Fibroblast of lung (primary cell): ENCODE measurements at regions not wholly inside any gene's neighbourhood (a gene's known extent, or its start where the extent isn't known, plus 50 kb on each side); places are given as distances from the start of the nearest gene placed in this dataset.

Experiments
- DNase-seq, 2 donors: peaks; one replicate each; pipeline versions ENCODE4 v3.0.0 to v3.0.0-alpha.2; 2010; ENCODE audit warnings: low read depth in 2 of 2
- H2AFZ ChIP-seq: 2 replicates; pipeline ENCODE4 v1.5.1; 2012; ENCODE audit warnings: low read length, control low read depth, inconsistent platforms
- H3K27ac ChIP-seq: 2 replicates; pipeline ENCODE4 v1.5.1; 2011; ENCODE audit warnings: low read length, control low read depth; ENCODE audit not compliant: insufficient read depth
- H3K27me3 ChIP-seq: 2 replicates; pipeline ENCODE4 v1.5.1; 2011; ENCODE audit warnings: mild to moderate bottlenecking, low read length; ENCODE audit not compliant: control insufficient read depth, insufficient read depth
- H3K36me3 ChIP-seq: 2 replicates; pipeline ENCODE4 v1.5.1; 2011; ENCODE audit warnings: low read length; ENCODE audit not compliant: control insufficient read depth, insufficient read depth
- H3K4me1 ChIP-seq: 2 replicates; pipeline ENCODE4 v1.5.1; 2011; ENCODE audit warnings: low read length; ENCODE audit not compliant: control insufficient read depth, insufficient read depth; ENCODE audit errors: extremely low read depth
- H3K4me2 ChIP-seq: 2 replicates; pipeline ENCODE4 v1.5.1; 2011; ENCODE audit warnings: low read length, control low read depth; ENCODE audit not compliant: insufficient read depth; ENCODE audit errors: extremely low read depth
- H3K4me3 ChIP-seq, 4 experiments: fragments of 200-600 bp in 1 of 4; sonication (generic) in 1 of 4; replicated peaks in 1 of 4; 2 replicates each; pipeline ENCODE4 v1.5.1; 2011 to 2016; ENCODE audit warnings: low read length in 4 of 4, low read depth in 3 of 4, mild to moderate bottlenecking in 3 of 4, control low read depth in 2 of 4, inconsistent platforms in 1 of 4, mixed read lengths in 1 of 4; ENCODE audit not compliant: insufficient read depth in 1 of 4; ENCODE audit errors: control extremely low read depth in 1 of 4
- H3K79me2 ChIP-seq: 2 replicates; pipeline ENCODE4 v1.5.1; 2012; ENCODE audit warnings: mild to moderate bottlenecking, low read length, inconsistent platforms; ENCODE audit not compliant: control insufficient read depth, insufficient read depth
- H3K9ac ChIP-seq: 2 replicates; pipeline ENCODE4 v1.5.1; 2011; ENCODE audit warnings: mild to moderate bottlenecking, low read length, control low read depth; ENCODE audit not compliant: insufficient read depth
- H3K9me3 ChIP-seq: 2 replicates; pipeline ENCODE4 v1.5.1; 2012; ENCODE audit warnings: low read depth, low read length; ENCODE audit not compliant: control insufficient read depth, insufficient read depth
- H4K20me1 ChIP-seq: 2 replicates; pipeline ENCODE4 v1.5.1; 2011; ENCODE audit warnings: low read length; ENCODE audit not compliant: control insufficient read depth, insufficient read depth; ENCODE audit errors: extremely low read depth
- CTCF ChIP-seq, 2 donors: IDR thresholded peaks in 1 of 2; conservative IDR thresholded peaks in 1 of 2; 1 replicate in 1 of 2; 2 replicates in 1 of 2; pipeline ENCODE4 v1.5.1; 2011 to 2012; ENCODE audit warnings: low read length in 2 of 2, control low read depth in 1 of 2, inconsistent platforms in 1 of 2, low read depth in 1 of 2, mild to moderate bottlenecking in 1 of 2
- EZH2 ChIP-seq: IDR thresholded peaks from 2 replicates; pipeline ENCODE4 v1.5.1; 2012; ENCODE audit warnings: low read length, control low read depth, mild to moderate bottlenecking; ENCODE audit errors: missing control alignments

GRCh38 chr3:64837986-64838735 lies 150.4 kb upstream of the ADAMTS9 start:
- Histone ChIP-seq H3K27me3 (no peaks in the 10 kb centered on the region), H3K36me3 (no peaks in the 10 kb centered on the region), H3K9ac (no peak overlapping the region), H3K79me2 (no peaks in the 10 kb centered on the region), H3K4me2 (no peak overlapping the region), H3K4me1 (no peaks in the 10 kb centered on the region), H3K27ac (no peak overlapping the region), H3K9me3 (no peaks in the 10 kb centered on the region), H4K20me1 (no peaks in the 10 kb centered on the region), H2AFZ (no peak overlapping the region), H3K4me3 (no peak overlapping the region)
- TF ChIP-seq CTCF (conservative IDR thresholded peaks at IDR 0.05 in 1 of 2, IDR thresholded peaks at IDR 0.05 in 1 of 2; ENCODE audit: low read depth in 1 of 2, low read length in 2 of 2) (no peak), EZH2 (no peak)
- no peak for DNase-seq

GRCh38 chr3:64837126-64837738 lies 149.4 kb upstream of the ADAMTS9 start:
- no peak for DNase-seq

GRCh38 chr3:64836097-64836496 lies 148.3 kb upstream of the ADAMTS9 start:
- Histone ChIP-seq H3K27ac (no peak overlapping the region), H2AFZ (no peak overlapping the region)

More at GRCh38 chr3:64837126-64837738, 149.4 kb upstream of the ADAMTS9 start:
- Histone ChIP-seq H2AFZ (no peak overlapping the region), H3K27ac (no peak overlapping the region), H3K4me1 (no peaks in the 10 kb centered on the region), H3K9me3 (no peaks in the 10 kb centered on the region), H3K79me2 (no peaks in the 10 kb centered on the region), H3K4me2 (no peak overlapping the region), H3K27me3 (no peaks in the 10 kb centered on the region), H3K4me3 (no peak overlapping the region), H3K9ac (no peak overlapping the region), H4K20me1 (no peaks in the 10 kb centered on the region), H3K36me3 (no peaks in the 10 kb centered on the region)
- TF ChIP-seq EZH2 (no peak), CTCF (conservative IDR thresholded peaks at IDR 0.05 in 1 of 2, IDR thresholded peaks at IDR 0.05 in 1 of 2; ENCODE audit: low read depth in 1 of 2, low read length in 2 of 2) (no peak)

More at GRCh38 chr3:64836097-64836496, 148.3 kb upstream of the ADAMTS9 start:
- no peak overlapping the region for H3K4me2 ChIP-seq
- H3K27me3 ChIP-seq = no peaks in the 10 kb centered on the region
- TF ChIP-seq CTCF (conservative IDR thresholded peaks at IDR 0.05 in 1 of 2, IDR thresholded peaks at IDR 0.05 in 1 of 2; ENCODE audit: low read depth in 1 of 2, low read length in 2 of 2) (no peak), EZH2 (no peak)
- H3K9me3 ChIP-seq = no peaks in the 10 kb centered on the region
- no peak overlapping the region for H3K4me3 ChIP-seq
- no peak overlapping the region for H3K9ac ChIP-seq
- H4K20me1 ChIP-seq = no peaks in the 10 kb centered on the region
- H3K36me3 ChIP-seq = no peaks in the 10 kb centered on the region
- DNase-seq = no peak
- H3K4me1 ChIP-seq = no peaks in the 10 kb centered on the region
- no peaks in the 10 kb centered on the region for H3K79me2 ChIP-seq
